Testis (tissue), 2 donors: ENCODE measurements at regions not wholly inside any gene's neighbourhood (a gene's known extent, or its start where the extent isn't known, plus 50 kb on each side); places are given as distances from the start of the nearest gene placed in this dataset.
"Not testable (repeated sequence)": the region's sequence is repeated elsewhere in the genome, so short reads cannot be mapped to it uniquely, and the experiment has no call there.

Experiments used
- DNase-seq: peaks from one replicate; pipeline ENCODE4 v3.0.0-alpha.2; 2019
- H3K27ac ChIP-seq, 2 donors: fragments of 200-600 bp; sonication (generic); one replicate each; pipeline ENCODE4 v1.5.1; 2019
- H3K27me3 ChIP-seq: fragments of 200-600 bp; sonication (generic); one replicate; pipeline ENCODE4 v1.5.1; 2019
- H3K36me3 ChIP-seq: fragments of 200-600 bp; sonication (generic); one replicate; pipeline ENCODE4 v1.5.1; 2017; ENCODE audit warnings: low read depth; ENCODE audit errors: missing control alignments
- H3K4me1 ChIP-seq: fragments of 200-600 bp; sonication (generic); one replicate; pipeline ENCODE4 v1.5.1; 2019
- H3K4me3 ChIP-seq, 2 donors: fragments of 200-600 bp; sonication (generic); one replicate each; pipeline ENCODE4 v1.5.1; 2017 to 2019
- H3K9me3 ChIP-seq: fragments of 200-600 bp; sonication (generic); one replicate; pipeline ENCODE4 v1.5.1; 2017
- CTCF ChIP-seq, 3 experiments: fragments of 450-650 bp in 2 of 3; fragments of 200-600 bp in 1 of 3; sonication (generic) in 1 of 3; IDR thresholded peaks; one replicate each; pipeline ENCODE4 v1.5.1; 2016 to 2019; ENCODE audit warnings: antibody characterized with exemption in 3 of 3, mild to moderate bottlenecking in 2 of 3, moderate library complexity in 1 of 3
- POLR2A ChIP-seq: fragments of 450-650 bp; IDR thresholded peaks from one replicate; pipeline ENCODE4 v1.6.1; 2017; ENCODE audit warnings: antibody characterized with exemption, mild to moderate bottlenecking, moderate library complexity
- WGBS, 2 donors: methylation state at CpG; one replicate each; pipeline ENCODE4 v1.1.5; 2018; 5-methylcytosine and 5-hydroxymethylcytosine counted together
- intact Hi-C: fragments of 100-400 bp; cut with DNase I; formaldehyde crosslinking; loops from one replicate; pipeline ENCODE4 v1.15.1; 2023; ENCODE audit warnings: low total_unique reads

- intact Hi-C loops: no loop called here
Observed at GRCh38 chr3:110318108-110318507, 753.5 kb upstream of the NECTIN3 start.

GRCh38 chr3:110323349-110323748 lies 748.3 kb upstream of the NECTIN3 start:
- no peaks in the 10 kb centered on the region for H3K4me1 ChIP-seq
- H3K4me3 ChIP-seq: no peak overlapping the region
- no peaks in the 10 kb centered on the region for H3K27me3 ChIP-seq
- no peak for DNase-seq
- H3K36me3 ChIP-seq: no peaks in the 10 kb centered on the region
- intact Hi-C loops: no loop called here
- no peak for TF ChIP-seq CTCF (IDR thresholded peaks at IDR 0.05)
- no peak for TF ChIP-seq POLR2A
- WGBS, 2 donors: 66 to 82% methylated on average over 1 of the region's 1 CpG
- no peak overlapping the region for H3K27ac ChIP-seq
- H3K9me3 ChIP-seq: no peaks in the 10 kb centered on the region

More at GRCh38 chr3:110318108-110318507, 753.5 kb upstream of the NECTIN3 start:
- Histone ChIP-seq H3K4me3 (no peak overlapping the region), H3K36me3 (no peaks in the 10 kb centered on the region), H3K27me3 (no peaks in the 10 kb centered on the region), H3K27ac (no peak overlapping the region), H3K9me3 (no peaks in the 10 kb centered on the region), H3K4me1 (no peaks in the 10 kb centered on the region)
- 86 to 89% methylated on average over 1 of the region's 1 CpG for WGBS, 2 donors
- DNase-seq: no peak
- TF ChIP-seq CTCF (IDR thresholded peaks at IDR 0.05): no peak

- Histone ChIP-seq H3K4me3 (no peak overlapping the region), H3K27me3 (no peaks in the 10 kb centered on the region), H3K27ac (no peak overlapping the region), H3K36me3 (no peaks in the 10 kb centered on the region), H3K9me3 (no peaks in the 10 kb centered on the region), H3K4me1 (no peaks in the 10 kb centered on the region)
- DNase-seq: no peak
- WGBS, 2 donors: 78 to 82% methylated on average over 3 of the region's 3 CpGs
- TF ChIP-seq POLR2A (no peak), CTCF (IDR thresholded peaks at IDR 0.05) (no peak)
- intact Hi-C loops: no loop called here
Observed at GRCh38 chr3:110324171-110324705, 747.4 kb upstream of the NECTIN3 start.

GRCh38 chr3:110327870-110328269 lies 743.7 kb upstream of the NECTIN3 start:
- Histone ChIP-seq H3K36me3 (no peaks in the 10 kb centered on the region), H3K4me3 (no peak overlapping the region), H3K27ac (no peak overlapping the region), H3K4me1 (no peaks in the 10 kb centered on the region), H3K27me3 (no peaks in the 10 kb centered on the region), H3K9me3 (no peaks in the 10 kb centered on the region)
- TF ChIP-seq POLR2A: no peak
- no peak for TF ChIP-seq CTCF (IDR thresholded peaks at IDR 0.05)
- intact Hi-C loops: no loop called here
- DNase-seq: no peak
- 96% methylated on average over 2 of the region's 2 CpGs for WGBS, 2 donors

- H3K27ac ChIP-seq, H3K27me3 ChIP-seq, DNase-seq, H3K36me3 ChIP-seq, H3K4me3 ChIP-seq, H3K9me3 ChIP-seq, intact Hi-C loops, H3K4me1 ChIP-seq: not testable (repeated sequence)
- WGBS, 2 donors: 59 to 88% methylated on average over 2 of the region's 2 CpGs
Observed at GRCh38 chr3:110331562-110331961, 740.1 kb upstream of the NECTIN3 start.
